GM23338 (cell line): ENCODE measurements at regions not wholly inside any gene's neighbourhood (a gene's known extent, or its start where the extent isn't known, plus 50 kb on each side); places are given as distances from the start of the nearest gene placed in this dataset.

Experiments used
- ATAC-seq: fragments of 200-7000 bp; cut with Tn5 transposase; 3 replicates; pipeline ENCODE4 v1.9.1; 2020
- DNase-seq: peaks from one replicate; pipeline ENCODE4 v3.0.0-alpha.2; 2015; ENCODE audit warnings: low spot score
- H2AFZ ChIP-seq: fragments of 200-600 bp; sonication (generic); 2 replicates; pipeline ENCODE4 v1.8.0; 2016; ENCODE audit warnings: antibody characterized with exemption, mild to moderate bottlenecking, moderate library complexity
- H3F3A ChIP-seq: fragments of 200-600 bp; sonication (generic); replicated peaks from 2 replicates; pipeline ENCODE4 v1.8.0; 2017; ENCODE audit warnings: antibody characterized with exemption, mixed run types, low read depth
- H3K27ac ChIP-seq: fragments of 200-600 bp; sonication (generic); 2 replicates; pipeline ENCODE4 v1.6.1; 2016; ENCODE audit warnings: low read depth
- H3K27me3 ChIP-seq: fragments of 200-600 bp; sonication (generic); 2 replicates; pipeline ENCODE4 v1.8.0; 2016; ENCODE audit warnings: mild to moderate bottlenecking, mixed run types, moderate library complexity; ENCODE audit not compliant: insufficient read depth
- H3K36me3 ChIP-seq: fragments of 200-600 bp; sonication (generic); 2 replicates; pipeline ENCODE4 v1.8.0; 2016; ENCODE audit warnings: mild to moderate bottlenecking; ENCODE audit not compliant: insufficient read depth
- H3K4me1 ChIP-seq: fragments of 200-600 bp; sonication (generic); 2 replicates; pipeline ENCODE4 v1.8.0; 2016; ENCODE audit warnings: mild to moderate bottlenecking, moderate library complexity; ENCODE audit not compliant: insufficient read depth
- H3K4me2 ChIP-seq: fragments of 200-600 bp; sonication (generic); 2 replicates; pipeline ENCODE4 v1.7.1; 2017; ENCODE audit warnings: mixed run types
- H3K4me3 ChIP-seq: fragments of 200-600 bp; sonication (generic); 2 replicates; pipeline ENCODE4 v1.6.1; 2016; ENCODE audit warnings: mixed run types
- H3K79me2 ChIP-seq: fragments of 200-600 bp; sonication (generic); replicated peaks from 2 replicates; pipeline ENCODE4 v1.8.0; 2017; ENCODE audit warnings: mild to moderate bottlenecking; ENCODE audit not compliant: insufficient read depth
- H3K9me2 ChIP-seq: fragments of 200-600 bp; sonication (generic); 2 replicates; pipeline ENCODE4 v1.8.0; 2017; ENCODE audit not compliant: insufficient read depth
- H4K20me1 ChIP-seq: fragments of 200-600 bp; sonication (generic); replicated peaks from 2 replicates; pipeline ENCODE4 v1.8.0; 2017; ENCODE audit warnings: mild to moderate bottlenecking; ENCODE audit not compliant: insufficient read depth
- H3K27ac Mint-ChIP-seq: 2 replicates; pipeline ENCODE4 v1.8.0; 2020; ENCODE audit warnings: inconsistent platforms, mild to moderate bottlenecking, moderate library complexity, mixed read lengths
- H3K27me3 Mint-ChIP-seq: 3 replicates; pipeline ENCODE4 v1.8.0; 2022; ENCODE audit warnings: low read depth, mild to moderate bottlenecking, moderate library complexity, mixed read lengths, inconsistent platforms; ENCODE audit not compliant: insufficient read depth, poor library complexity
- H3K36me3 Mint-ChIP-seq: 3 replicates; pipeline ENCODE4 v1.8.0; 2021; ENCODE audit warnings: low read depth, mild to moderate bottlenecking, inconsistent platforms, moderate library complexity, mixed read lengths
- H3K4me1 Mint-ChIP-seq: 3 replicates; pipeline ENCODE4 v1.8.0; 2020; ENCODE audit warnings: mild to moderate bottlenecking, inconsistent platforms, mixed read lengths
- H3K4me3 Mint-ChIP-seq: 3 replicates; pipeline ENCODE4 v1.8.0; 2021; ENCODE audit warnings: moderate library complexity, mild to moderate bottlenecking, inconsistent platforms, mixed read lengths
- H3K9me3 Mint-ChIP-seq: 3 replicates; pipeline ENCODE4 v1.8.0; 2020; ENCODE audit warnings: moderate library complexity, mild to moderate bottlenecking, inconsistent platforms, mixed read lengths
- CREB1 ChIP-seq: fragments of 250-450 bp; sonication (Bioruptor Pico); IDR thresholded peaks from 2 replicates; pipeline ENCODE4 v1.5.0; 2020; ENCODE audit warnings: low read depth, mild to moderate bottlenecking, moderate library complexity
- ETS1 ChIP-seq: IDR thresholded peaks from 2 replicates; pipeline ENCODE4 v1.6.1; 2016; ENCODE audit warnings: antibody characterized with exemption
- EZH2 ChIP-seq: fragments of 200-600 bp; sonication (generic); IDR thresholded peaks from one replicate; pipeline ENCODE4 v1.8.0; 2017; ENCODE audit warnings: antibody characterized with exemption, mild to moderate bottlenecking, low read depth; ENCODE audit not compliant: unreplicated experiment
- EZH2phosphoT487 ChIP-seq: fragments of 200-600 bp; sonication (generic); IDR thresholded peaks from one replicate; pipeline ENCODE4 v1.8.1; 2018; ENCODE audit warnings: antibody characterized with exemption; ENCODE audit not compliant: unreplicated experiment
- JUNB ChIP-seq: IDR thresholded peaks from one replicate; pipeline ENCODE4 v1.6.1; 2016; ENCODE audit warnings: antibody characterized with exemption; ENCODE audit not compliant: unreplicated experiment
- POLR2AphosphoS5 ChIP-seq: IDR thresholded peaks from 2 replicates; pipeline ENCODE4 v1.6.1; 2016; ENCODE audit warnings: antibody characterized with exemption, low read depth
- REST ChIP-seq: IDR thresholded peaks from one replicate; pipeline ENCODE4 v1.6.1; 2018; ENCODE audit warnings: antibody characterized with exemption; ENCODE audit not compliant: unreplicated experiment
- STAT1 ChIP-seq: IDR thresholded peaks from one replicate; pipeline ENCODE4 v1.6.1; 2016; ENCODE audit warnings: antibody characterized with exemption; ENCODE audit not compliant: unreplicated experiment
- ZNF114 ChIP-seq: fragments of 250-450 bp; sonication (Bioruptor Pico); IDR thresholded peaks from 2 replicates; pipeline ENCODE4 v1.5.0; 2020; ENCODE audit warnings: mild to moderate bottlenecking, moderate library complexity
- ZNF331 ChIP-seq: fragments of 250-450 bp; sonication (Bioruptor Pico); IDR thresholded peaks from 2 replicates; pipeline ENCODE4 v1.5.0; 2020; ENCODE audit warnings: low read depth, mild to moderate bottlenecking, moderate library complexity
- ZNF462 ChIP-seq: fragments of 250-450 bp; sonication (Bioruptor Pico); IDR thresholded peaks from 2 replicates; pipeline ENCODE4 v1.5.0; 2020; ENCODE audit warnings: mild to moderate bottlenecking, moderate library complexity

GRCh38 chr10:131653140-131653539, 247.7 kb upstream of the PPP2R2D start:
- no peaks in the 10 kb centered on the region for H3K9me2 ChIP-seq
- H4K20me1 ChIP-seq = no peaks in the 10 kb centered on the region
- no peaks in the 10 kb centered on the region for H3K36me3 ChIP-seq
- H3F3A ChIP-seq = peaks cover 12% of the 10 kb centered on the region; the same call in 1 of the 2 replicates
- H2AFZ ChIP-seq = no peak overlapping the region
- peaks cover 15% of the 10 kb centered on the region for H3K27me3 Mint-ChIP-seq
- H3K36me3 Mint-ChIP-seq = no peaks in the 10 kb centered on the region
- H3K27ac ChIP-seq = no peak overlapping the region
- H3K27me3 ChIP-seq = no peaks in the 10 kb centered on the region
- no peak overlapping the region for H3K4me3 Mint-ChIP-seq
- ATAC-seq (no peak), DNase-seq (no peak)
- H3K4me2 ChIP-seq = 0 out of 2 replicates have a peak overlapping the region, but pooled peaks have one; percentile 76
- no peak for TF ChIP-seq ZNF331
- no peak for TF ChIP-seq EZH2
- TF ChIP-seq ZNF462 (CRISPR knock-in tag) = no peak
- TF ChIP-seq ZNF114 (CRISPR knock-in tag) = no peak
- TF ChIP-seq REST = no peak
- no peak for TF ChIP-seq JUNB
- no peak for TF ChIP-seq EZH2phosphoT487
- no peak for TF ChIP-seq POLR2AphosphoS5
- no peak for TF ChIP-seq STAT1
- no peak for TF ChIP-seq ETS1
- no peak for TF ChIP-seq CREB1 (CRISPR knock-in tag)
- H3K27ac Mint-ChIP-seq = no peak overlapping the region
- H3K4me1 ChIP-seq = peaks cover 21% of the 10 kb centered on the region
- H3K4me1 Mint-ChIP-seq = peaks cover 48% of the 10 kb centered on the region
- no peaks in the 10 kb centered on the region; the same call in 2 of the 3 replicates for H3K9me3 Mint-ChIP-seq
- H3K79me2 ChIP-seq = no peaks in the 10 kb centered on the region
- no peak overlapping the region for H3K4me3 ChIP-seq
